ENCODE measurements at regions not wholly inside any gene's neighbourhood (a gene's known extent, or its start where the extent isn't known, plus 50 kb on each side); places are given as distances from the start of the nearest gene placed in this dataset.

DNA sequence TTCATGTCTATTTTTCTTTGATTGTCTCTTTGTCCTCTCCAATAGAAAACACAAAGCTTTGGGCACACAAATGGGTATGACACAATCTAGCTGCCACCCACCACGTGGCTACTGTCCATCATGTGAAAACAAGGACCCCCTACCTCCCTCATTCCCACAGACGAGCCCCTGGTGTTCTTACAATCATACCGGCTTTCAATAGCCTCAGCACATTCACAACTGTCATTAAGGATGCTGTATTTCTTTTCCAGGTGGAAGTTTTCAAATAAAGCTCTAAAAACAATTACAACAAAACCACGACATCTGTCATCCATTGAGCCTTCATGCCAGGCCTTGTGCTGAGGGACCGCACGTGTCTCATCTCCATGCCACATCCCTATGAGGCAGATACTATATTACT is 552.6 kb upstream of the ADAMTS9 start:
- ATAC-seq: no peak
- intact Hi-C loops (cut with DNase I): loop anchor here (10.0 kb wide), 1 partner anchor 56 kb away; no protein-coding TSS in a partner anchor
- DNase-seq (ENCODE audit: low spot score): no peak

DNA sequence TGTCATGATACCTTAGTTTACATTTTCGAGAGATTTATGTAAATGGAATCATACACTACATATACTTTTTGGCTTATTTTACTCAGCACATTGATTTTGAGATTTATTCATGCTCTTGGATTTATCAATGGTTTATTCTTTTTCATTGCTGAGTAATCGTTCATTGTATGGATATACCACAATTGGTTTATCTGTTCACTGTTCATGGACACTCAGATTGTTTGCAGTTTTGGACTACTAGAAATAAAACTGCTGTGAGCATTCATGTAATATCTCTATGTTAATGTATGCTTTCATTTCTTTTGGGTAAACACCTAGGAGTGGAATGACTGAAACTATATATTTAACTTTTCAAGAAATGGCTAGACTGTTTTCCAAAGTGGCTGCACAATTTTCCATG is 550.9 kb upstream of the ADAMTS9 start:
- DNase-seq (ENCODE audit: low spot score): no peak
- ATAC-seq: no peak
- intact Hi-C loops (cut with DNase I): no loop called here

GRCh38 chr3:65234499-65234898 is 546.7 kb upstream of the ADAMTS9 start:
- ATAC-seq (no peak), DNase-seq (ENCODE audit: low spot score) (no peak)
- intact Hi-C loops (cut with DNase I): no loop called here

- DNase-seq (ENCODE audit: low spot score) (no peak), ATAC-seq (no peak)
- intact Hi-C loops (cut with DNase I): no loop called here
These were observed 545.8 kb upstream of the ADAMTS9 start for GRCh38 chr3:65233561-65233960.

- ATAC-seq (no peak), DNase-seq (ENCODE audit: low spot score) (no peak)
- intact Hi-C loops (cut with DNase I): no loop called here
These were observed 543.7 kb upstream of the ADAMTS9 start for GRCh38 chr3:65231544-65231943.

DNA sequence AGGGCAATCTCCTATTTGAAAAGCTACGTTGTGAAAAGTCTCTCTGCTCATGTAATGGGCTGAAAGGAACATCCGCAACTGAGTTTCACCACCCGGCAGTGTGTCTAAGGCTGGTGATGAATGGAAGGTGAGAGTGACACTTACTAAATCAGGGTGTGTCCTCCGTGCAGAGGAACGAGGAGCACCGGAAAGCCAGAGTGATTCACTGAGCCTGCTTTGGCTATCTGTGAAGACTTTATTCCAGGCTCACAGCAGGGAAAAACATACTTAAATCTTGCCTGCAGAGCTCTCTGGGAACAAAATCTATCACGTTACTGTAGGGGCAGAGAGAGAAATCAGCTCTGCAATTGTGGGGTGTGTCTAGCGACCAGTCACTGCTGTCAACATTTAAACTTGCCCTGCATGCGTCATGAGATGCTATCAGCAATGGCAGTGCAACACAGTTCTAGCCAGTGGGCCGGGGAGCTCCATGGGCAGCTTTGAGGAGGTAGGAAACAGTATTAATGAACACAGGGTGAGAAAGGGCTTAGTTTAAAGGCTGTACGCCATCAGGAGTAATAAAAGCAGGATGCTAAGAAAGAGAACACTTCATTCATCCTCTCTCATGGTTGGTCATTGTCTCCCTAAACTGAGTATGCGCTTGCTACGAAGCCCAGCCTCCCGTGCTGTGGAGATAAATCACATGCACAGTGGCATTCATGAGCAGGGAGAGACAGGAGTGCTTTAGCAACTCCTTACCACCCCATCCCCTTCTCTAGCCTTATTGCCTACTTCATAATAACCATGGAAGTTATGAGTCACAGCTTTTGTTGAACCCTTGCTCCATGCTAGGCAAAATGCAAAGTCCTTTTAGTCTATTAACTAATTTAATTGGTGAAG is 542.7 kb upstream of the ADAMTS9 start:
- ATAC-seq (no peak), DNase-seq (ENCODE audit: low spot score) (no peak)

GRCh38 chr3:65226287-65226686 is 538.5 kb upstream of the ADAMTS9 start:
- intact Hi-C loops (cut with DNase I): no loop called here
- ATAC-seq: no peak
- DNase-seq (ENCODE audit: low spot score): no peak

More for the DNA sequence above, 542.7 kb upstream of the ADAMTS9 start:
- intact Hi-C loops (cut with DNase I): no loop called here

DNA sequence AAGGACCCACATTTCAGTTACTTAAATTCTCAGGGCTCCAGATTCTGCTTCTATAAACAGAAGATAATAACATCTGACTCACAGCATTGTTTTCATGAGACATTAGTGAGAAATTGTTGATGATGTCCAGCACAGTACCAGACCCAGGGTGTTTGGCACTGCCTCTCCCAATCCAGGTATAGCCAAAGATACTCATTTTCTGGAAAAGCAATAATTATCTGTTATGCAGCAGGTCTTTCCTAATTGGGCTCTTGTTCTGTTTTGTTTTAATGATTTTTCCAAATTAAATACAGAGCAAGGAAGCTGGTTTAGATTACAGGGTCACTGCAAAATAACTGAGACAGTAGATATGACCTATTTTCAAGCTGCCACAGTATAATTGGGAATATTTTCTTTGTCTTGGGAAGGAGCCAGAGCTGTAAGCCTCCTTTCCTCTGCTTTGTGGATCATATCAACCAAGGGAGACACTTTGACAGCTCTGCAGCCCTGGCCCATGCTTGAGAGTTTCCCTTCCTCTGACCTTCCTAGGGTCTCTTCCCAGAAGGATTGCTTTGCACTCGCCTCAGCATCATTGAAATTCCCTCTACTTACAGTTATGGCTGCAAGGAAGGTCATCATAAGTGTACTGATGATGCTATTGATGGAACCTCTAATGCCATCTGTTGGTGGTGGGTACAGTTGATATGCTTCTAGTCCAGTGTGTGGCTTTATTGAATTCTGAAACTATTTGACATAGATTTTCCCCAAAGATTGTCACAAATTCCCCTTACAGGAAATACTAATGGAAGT is 522.4 kb upstream of the ADAMTS9 start:
- DNase-seq (ENCODE audit: low spot score) (no peak), ATAC-seq (no peak)
- intact Hi-C loops (cut with DNase I): no loop called here

DNA sequence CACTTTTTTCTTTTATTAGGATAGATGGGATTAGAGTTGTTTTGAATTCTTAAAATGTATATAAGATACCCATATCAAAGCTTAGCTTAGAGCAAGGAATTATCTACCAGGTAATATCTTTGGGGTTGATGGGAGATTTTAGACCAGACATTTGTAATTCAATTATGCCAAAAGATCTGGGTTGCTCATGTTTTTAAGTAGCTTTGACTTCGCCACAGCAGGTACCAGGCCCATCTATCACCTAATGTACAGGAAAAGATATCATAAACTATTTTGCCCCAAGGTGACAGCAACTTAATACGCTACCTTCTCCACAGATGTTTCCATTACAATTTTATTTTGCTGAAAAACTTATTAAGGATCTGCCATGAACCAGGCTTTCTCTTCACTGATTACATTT is 514.6 kb upstream of the ADAMTS9 start:
- intact Hi-C loops (cut with DNase I): no loop called here
- no peak for DNase-seq (ENCODE audit: low spot score)
- no peak for ATAC-seq

GRCh38 chr3:65201926-65202325 is 514.1 kb upstream of the ADAMTS9 start:
- DNase-seq (ENCODE audit: low spot score) (no peak), ATAC-seq (peak; percentile 49)
- intact Hi-C loops (cut with DNase I): no loop called here

DNA sequence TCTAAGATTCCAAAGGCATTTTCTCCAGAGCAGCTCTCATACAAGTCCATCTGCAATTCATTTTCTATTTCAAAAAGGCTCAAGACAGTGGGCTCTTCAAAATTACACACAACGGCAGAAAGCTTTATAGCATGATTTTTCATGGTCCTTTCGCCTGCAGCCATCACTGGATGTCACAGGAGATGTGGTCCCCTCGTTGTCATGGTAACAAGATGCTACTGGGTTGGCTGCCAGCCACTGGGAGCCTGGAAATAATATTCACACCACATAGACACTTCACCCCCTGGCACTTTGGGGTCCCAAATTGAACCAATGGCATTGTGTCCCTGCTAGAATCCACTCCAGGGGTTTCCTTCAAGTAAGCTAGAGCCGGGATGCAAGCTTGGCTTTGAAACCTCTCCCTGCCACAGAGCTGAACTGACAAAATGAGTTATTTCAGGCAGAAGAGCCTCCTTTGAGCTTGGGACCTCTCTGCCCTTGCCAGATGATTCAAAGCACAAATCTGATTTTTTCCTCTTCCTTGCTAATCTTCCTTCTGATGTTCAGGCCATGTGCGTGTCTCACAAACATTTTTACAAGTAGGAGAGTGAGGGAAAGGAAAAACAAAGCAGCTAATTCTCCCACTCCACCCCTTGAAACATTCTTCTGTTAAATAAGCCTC is 512.6 kb upstream of the ADAMTS9 start:
- intact Hi-C loops (cut with DNase I): no loop called here

DNA sequence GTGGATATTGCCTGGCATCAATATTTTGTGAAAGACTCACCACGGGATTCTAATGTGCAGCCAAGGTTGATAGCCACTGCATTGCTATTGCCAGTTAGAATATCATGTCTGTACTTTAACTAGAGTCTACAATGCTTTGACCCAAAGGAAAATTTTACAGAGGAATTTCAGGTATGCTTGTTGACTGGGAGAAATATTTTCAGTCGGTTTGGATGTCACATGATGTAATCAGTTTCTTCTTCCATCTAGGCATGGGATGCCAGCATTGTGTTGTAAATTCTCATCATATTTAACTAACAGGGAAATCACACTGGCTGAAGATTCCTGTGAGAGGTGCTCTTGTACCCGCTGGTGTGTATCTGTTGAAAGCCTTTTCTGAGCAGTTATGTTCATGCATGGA is 508.9 kb upstream of the ADAMTS9 start:
- ATAC-seq: no peak
- DNase-seq (ENCODE audit: low spot score): no peak
- intact Hi-C loops (cut with DNase I): no loop called here

More for the DNA sequence above, 512.6 kb upstream of the ADAMTS9 start:
- ATAC-seq (peak; percentile 10), DNase-seq (ENCODE audit: low spot score) (no peak)

DNA sequence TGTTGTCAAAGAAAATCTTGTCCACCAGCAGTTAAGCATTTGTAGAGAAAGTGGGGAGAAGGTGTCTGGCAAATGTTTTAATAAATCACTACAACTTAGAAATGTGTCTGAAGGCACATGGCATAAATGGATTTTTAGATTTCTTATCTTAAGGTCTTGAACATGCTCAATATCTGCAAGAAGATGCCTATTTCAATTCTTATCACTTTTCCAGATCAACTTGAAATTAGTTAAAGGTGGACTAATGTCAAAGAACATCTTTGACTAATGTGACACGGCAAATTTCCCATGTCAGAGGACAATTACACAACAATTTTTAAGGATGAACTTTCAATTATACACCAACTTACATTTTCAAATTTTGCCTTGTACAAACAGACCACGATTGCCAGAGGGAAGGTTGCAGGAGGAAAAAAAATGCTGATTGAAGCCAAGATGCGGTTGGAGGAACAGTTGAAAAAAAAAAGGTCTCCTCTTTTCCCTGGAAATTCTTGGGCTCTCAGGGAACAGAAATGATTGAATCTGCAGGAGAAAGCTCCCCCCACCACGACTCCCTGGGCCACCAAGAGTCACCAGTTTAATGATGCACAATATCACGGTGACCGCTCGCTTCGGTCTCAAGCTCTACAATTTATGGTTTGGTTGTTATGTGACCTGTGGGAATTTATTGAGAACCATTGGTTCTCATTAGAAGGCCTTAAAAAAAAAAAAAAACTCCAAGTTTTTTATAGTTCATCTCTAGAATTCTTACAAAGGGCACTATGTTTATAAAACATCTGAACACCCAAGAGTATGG is 507.6 kb upstream of the ADAMTS9 start:
- intact Hi-C loops (cut with DNase I): no loop called here
- no peak for ATAC-seq
- DNase-seq (ENCODE audit: low spot score): no peak

DNA sequence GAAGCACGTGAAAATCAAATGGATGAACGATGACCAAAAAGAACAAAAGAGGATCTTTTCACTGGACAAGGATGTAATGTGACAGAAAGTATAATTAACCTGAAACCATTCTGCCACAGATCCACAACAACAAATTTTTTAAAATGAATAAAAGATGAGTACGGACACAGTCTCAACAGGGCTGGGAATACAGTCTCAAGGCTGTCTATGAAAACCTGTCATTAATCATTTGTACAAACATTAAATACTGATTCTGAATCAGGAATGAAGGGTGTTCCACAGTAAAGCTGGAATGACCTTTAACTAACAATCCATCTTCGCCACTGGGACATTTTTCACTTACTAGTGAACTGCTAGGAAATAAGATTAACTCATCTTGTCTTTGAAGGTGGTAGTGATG is 506.9 kb upstream of the ADAMTS9 start:
- DNase-seq (ENCODE audit: low spot score) (no peak), ATAC-seq (no peak)
- intact Hi-C loops (cut with DNase I): no loop called here

GRCh38 chr3:65194047-65194714 is 506.4 kb upstream of the ADAMTS9 start:
- intact Hi-C loops (cut with DNase I): no loop called here
- no peak for DNase-seq (ENCODE audit: low spot score)
- no peak for ATAC-seq

DNA sequence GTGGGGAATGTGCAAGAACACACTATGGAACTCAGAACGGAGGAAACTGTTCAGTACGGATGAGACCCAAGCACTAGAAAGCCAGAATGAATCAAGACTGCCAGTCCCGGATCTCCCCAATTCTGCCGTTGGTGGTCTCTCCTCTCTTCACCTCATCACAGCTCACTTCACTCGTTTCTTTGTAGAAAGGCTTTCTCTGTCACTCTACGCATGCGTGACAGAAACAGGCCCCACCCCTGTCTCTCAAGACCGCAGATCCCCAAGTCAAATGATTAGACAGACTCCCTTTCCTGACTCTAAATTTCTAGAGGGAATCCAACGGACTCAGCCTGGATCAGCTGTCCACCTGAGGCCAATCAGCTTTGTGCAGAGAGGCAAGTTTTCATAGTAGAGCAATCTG is 505.7 kb upstream of the ADAMTS9 start:
- intact Hi-C loops (cut with DNase I): no loop called here
- no peak for ATAC-seq
- DNase-seq (ENCODE audit: low spot score): no peak

GRCh38 chr3:65190111-65190510 is 502.3 kb upstream of the ADAMTS9 start:
- intact Hi-C loops (cut with DNase I): no loop called here

GRCh38 chr3:65186268-65186667 is 498.5 kb upstream of the ADAMTS9 start:
- no peak for DNase-seq (ENCODE audit: low spot score)
- intact Hi-C loops (cut with DNase I): loop anchor here (10.0 kb wide), 1 partner anchor 59 kb away; no protein-coding TSS in a partner anchor
- ATAC-seq: no peak

More at GRCh38 chr3:65190111-65190510, 502.3 kb upstream of the ADAMTS9 start:
- DNase-seq (ENCODE audit: low spot score) (no peak), ATAC-seq (peak; percentile 45)

Measured in sciatic nerve (tissue), 2 donors.